ENCODE measurements at regions not wholly inside any gene's neighbourhood (a gene's known extent, or its start where the extent isn't known, plus 50 kb on each side); places are given as distances from the start of the nearest gene placed in this dataset.
"Not testable (repeated sequence)": the region's sequence is repeated elsewhere in the genome, so short reads cannot be mapped to it uniquely, and the experiment has no call there.

GRCh38 chr6:1473166-1473565, 83.8 kb downstream of the FOXF2 start:
- TF ChIP-seq CTCF (IDR thresholded peaks at IDR 0.05; ENCODE audit: insufficient read depth, low read length, poor library complexity, severe bottlenecking), result no peak
- Histone ChIP-seq H3K27me3 (ENCODE audit: control insufficient read depth, insufficient read depth, low read length) (no peaks in the 10 kb centered on the region), H3K4me3 (ENCODE audit: low read depth, low read length) (no peak overlapping the region), H3K36me3 (ENCODE audit: control insufficient read depth, insufficient read depth, low read length) (no peaks in the 10 kb centered on the region)
- DNase-seq (ENCODE audit: low read depth), result no peak

GRCh38 chr6:1473598-1473997, 84.2 kb downstream of the FOXF2 start:
- TF ChIP-seq CTCF (IDR thresholded peaks at IDR 0.05; ENCODE audit: insufficient read depth, low read length, poor library complexity, severe bottlenecking), result no peak
- Histone ChIP-seq H3K27me3 (ENCODE audit: control insufficient read depth, insufficient read depth, low read length) (no peaks in the 10 kb centered on the region), H3K4me3 (ENCODE audit: low read depth, low read length) (no peak overlapping the region), H3K36me3 (ENCODE audit: control insufficient read depth, insufficient read depth, low read length) (no peaks in the 10 kb centered on the region)
- no peak for DNase-seq (ENCODE audit: low read depth)

- Histone ChIP-seq H3K36me3 (ENCODE audit: control insufficient read depth, insufficient read depth, low read length) (no peaks in the 10 kb centered on the region), H3K4me3 (ENCODE audit: low read depth, low read length) (no peak overlapping the region), H3K27me3 (ENCODE audit: control insufficient read depth, insufficient read depth, low read length) (no peaks in the 10 kb centered on the region)
- TF ChIP-seq CTCF (IDR thresholded peaks at IDR 0.05; ENCODE audit: insufficient read depth, low read length, poor library complexity, severe bottlenecking), result peak; percentile 5
- DNase-seq (ENCODE audit: low read depth), result no peak
Measured at GRCh38 chr6:1474205-1474604, 84.8 kb downstream of the FOXF2 start.

- H3K27me3 ChIP-seq (ENCODE audit: control insufficient read depth, insufficient read depth, low read length), result no peaks in the 10 kb centered on the region
- no peak for DNase-seq (ENCODE audit: low read depth)
- no peak overlapping the region for H3K4me3 ChIP-seq (ENCODE audit: low read depth, low read length)
- TF ChIP-seq CTCF (IDR thresholded peaks at IDR 0.05; ENCODE audit: insufficient read depth, low read length, poor library complexity, severe bottlenecking), result no peak
- no peaks in the 10 kb centered on the region for H3K36me3 ChIP-seq (ENCODE audit: control insufficient read depth, insufficient read depth, low read length)
Measured at GRCh38 chr6:1475174-1475573, 85.8 kb downstream of the FOXF2 start.

GRCh38 chr6:1477432-1478090, 88.2 kb downstream of the FOXF2 start:
- Histone ChIP-seq H3K4me3 (ENCODE audit: low read depth, low read length) (no peak overlapping the region), H3K36me3 (ENCODE audit: control insufficient read depth, insufficient read depth, low read length) (no peaks in the 10 kb centered on the region), H3K27me3 (ENCODE audit: control insufficient read depth, insufficient read depth, low read length) (no peaks in the 10 kb centered on the region)
- DNase-seq (ENCODE audit: low read depth), result no peak
- no peak for TF ChIP-seq CTCF (IDR thresholded peaks at IDR 0.05; ENCODE audit: insufficient read depth, low read length, poor library complexity, severe bottlenecking)

- not testable (repeated sequence) for H3K27me3 ChIP-seq (ENCODE audit: control insufficient read depth, insufficient read depth, low read length); H3K36me3 ChIP-seq (ENCODE audit: control insufficient read depth, insufficient read depth, low read length); DNase-seq (ENCODE audit: low read depth); H3K4me3 ChIP-seq (ENCODE audit: low read depth, low read length)
Measured at GRCh38 chr6:1478163-1478826, 88.9 kb downstream of the FOXF2 start.
